HEK293 (cell line): ENCODE measurements at regions not wholly inside any gene's neighbourhood (a gene's known extent, or its start where the extent isn't known, plus 50 kb on each side); places are given as distances from the start of the nearest gene placed in this dataset.

Experiments used
- CTCF ChIA-PET: fragments of 350-600 bp; formaldehyde crosslinking; extraction: SDS; loops from one replicate; lab custom pipeline; 2021; ENCODE audit warnings: antibody characterized with exemption; lab: Yijun Ruan, JAX
- POLR2A ChIA-PET: fragments of 300-600 bp; formaldehyde crosslinking; extraction: SDS; loops from one replicate; lab custom pipeline; 2020; ENCODE audit warnings: antibody characterized with exemption, inconsistent platforms; lab: Yijun Ruan, JAX
- H3K27ac ChIP-seq: fragments of 200-500 bp; sonication (Bioruptor generic); 2 replicates; pipeline ENCODE4 v1.5.1; 2014; ENCODE audit warnings: low read depth, low read length, control low read depth, inconsistent platforms; ENCODE audit errors: extremely low read depth
- H3K36me3 ChIP-seq, 2 experiments: fragments of 200-500 bp in 1 of 2; sonication (Bioruptor generic) in 1 of 2; 1 replicate in 1 of 2; 2 replicates in 1 of 2; pipeline ENCODE4 v1.5.1; 2014 to 2017; ENCODE audit warnings: inconsistent platforms in 2 of 2, low read length in 2 of 2; ENCODE audit not compliant: control insufficient read depth in 2 of 2, insufficient read depth in 1 of 2
- H3K4me1 ChIP-seq: fragments of 200-500 bp; sonication (Bioruptor generic); 2 replicates; pipeline ENCODE4 v1.5.1; 2014; ENCODE audit warnings: mild to moderate bottlenecking, low read length, inconsistent platforms; ENCODE audit not compliant: control insufficient read depth, insufficient read depth
- H3K4me3 ChIP-seq: 2 replicates; pipeline ENCODE4 v1.5.1; 2011; ENCODE audit warnings: low read depth, mild to moderate bottlenecking, control low read depth, low read length, moderate library complexity
- H3K9me3 ChIP-seq: fragments of 200-500 bp; sonication (Bioruptor generic); 2 replicates; pipeline ENCODE4 v1.5.1; 2014; ENCODE audit warnings: low read depth, low read length, inconsistent platforms; ENCODE audit not compliant: control insufficient read depth, insufficient read depth
- HOXC10 ChIP-seq: sonication (generic); formaldehyde crosslinking; IDR thresholded peaks from 2 replicates; pipeline ENCODE4 v1.8.1; 2023; ENCODE audit warnings: mild to moderate bottlenecking, missing genetic modification reagents
- IKZF3 ChIP-seq: fragments of 450-650 bp; IDR thresholded peaks from 2 replicates; pipeline ENCODE4 v1.5.0; 2018; ENCODE audit warnings: missing biosample characterization, mild to moderate bottlenecking, missing genetic modification characterization, moderate library complexity
- RBAK ChIP-seq: fragments of 450-650 bp; formaldehyde crosslinking; IDR thresholded peaks from 2 replicates; pipeline ENCODE4 v1.5.1; 2016; ENCODE audit warnings: missing biosample characterization, missing genetic modification characterization
- SETDB1 ChIP-seq: IDR thresholded peaks from one replicate; pipeline ENCODE4 v1.6.1; 2017; ENCODE audit warnings: mild to moderate bottlenecking, low read length, moderate library complexity, mixed read lengths; ENCODE audit not compliant: insufficient read length
- TRIM28 ChIP-seq: IDR thresholded peaks from 2 replicates; pipeline ENCODE4 v1.6.1; 2011; ENCODE audit warnings: low read length, control low read depth, borderline replicate concordance
- ZBTB1 ChIP-seq: fragments of 450-650 bp; formaldehyde crosslinking; IDR thresholded peaks from 2 replicates; pipeline ENCODE4 v1.5.1; 2016; ENCODE audit warnings: missing biosample characterization, missing genetic modification characterization
- ZFHX2 ChIP-seq: fragments of 450-650 bp; formaldehyde crosslinking; conservative IDR thresholded peaks from 2 replicates; pipeline ENCODE4 v1.5.1; 2016; ENCODE audit warnings: missing biosample characterization, missing genetic modification characterization
- ZNF138 ChIP-seq: fragments of 450-650 bp; formaldehyde crosslinking; IDR thresholded peaks from 2 replicates; pipeline ENCODE4 v1.5.1; 2016; ENCODE audit warnings: missing biosample characterization, missing genetic modification characterization, borderline replicate concordance
- ZNF174 ChIP-seq: fragments of 450-650 bp; formaldehyde crosslinking; IDR thresholded peaks from 2 replicates; pipeline ENCODE4 v1.5.0; 2017; ENCODE audit warnings: missing biosample characterization, mild to moderate bottlenecking, missing genetic modification characterization
- ZNF175 ChIP-seq: fragments of 450-650 bp; formaldehyde crosslinking; IDR thresholded peaks from 2 replicates; pipeline ENCODE4 v1.5.1; 2016; ENCODE audit warnings: missing biosample characterization, missing genetic modification characterization
- ZNF221 ChIP-seq: fragments of 450-650 bp; formaldehyde crosslinking; IDR thresholded peaks from 2 replicates; pipeline ENCODE4 v1.5.1; 2017; ENCODE audit warnings: missing biosample characterization, missing genetic modification characterization, borderline replicate concordance
- ZNF302 ChIP-seq: fragments of 450-650 bp; formaldehyde crosslinking; IDR thresholded peaks from 2 replicates; pipeline ENCODE4 v1.5.1; 2016; ENCODE audit warnings: missing biosample characterization, missing genetic modification characterization, low read depth
- ZNF391 ChIP-seq: fragments of 450-650 bp; formaldehyde crosslinking; IDR thresholded peaks from 2 replicates; pipeline ENCODE4 v1.5.1; 2016; ENCODE audit warnings: low read depth, missing biosample characterization, missing genetic modification characterization, borderline replicate concordance
- ZNF394 ChIP-seq: fragments of 450-650 bp; formaldehyde crosslinking; IDR thresholded peaks from 2 replicates; pipeline ENCODE4 v1.5.1; 2016; ENCODE audit warnings: missing biosample characterization, missing genetic modification characterization, mild to moderate bottlenecking, moderate library complexity, borderline replicate concordance
- ZNF549 ChIP-seq: fragments of 450-650 bp; IDR thresholded peaks from 2 replicates; pipeline ENCODE4 v1.5.1; 2018; ENCODE audit warnings: missing biosample characterization, missing genetic modification characterization, mild to moderate bottlenecking, inconsistent platforms, moderate library complexity
- ZNF621 ChIP-seq: fragments of 450-650 bp; formaldehyde crosslinking; IDR thresholded peaks from 2 replicates; pipeline ENCODE4 v1.5.1; 2017; ENCODE audit warnings: missing biosample characterization, missing genetic modification characterization
- TF ChIP-seq, protein P1 (sequence below): fragments of 450-650 bp; formaldehyde crosslinking; IDR thresholded peaks from 2 replicates; pipeline ENCODE4 v1.5.1; 2016; ENCODE audit warnings: missing biosample characterization, missing genetic modification characterization
- TF ChIP-seq, protein P2 (sequence below): fragments of 450-650 bp; IDR thresholded peaks from 2 replicates; pipeline ENCODE4 v1.5.1; 2018; ENCODE audit warnings: missing biosample characterization, mild to moderate bottlenecking, missing genetic modification characterization
- TF ChIP-seq, protein P3 (sequence below): fragments of 450-650 bp; formaldehyde crosslinking; IDR thresholded peaks from 2 replicates; pipeline ENCODE4 v1.5.1; 2016; ENCODE audit warnings: missing biosample characterization, missing genetic modification characterization
- TF ChIP-seq, protein P4 (sequence below): fragments of 450-650 bp; formaldehyde crosslinking; IDR thresholded peaks from 2 replicates; pipeline ENCODE4 v1.5.1; 2017; ENCODE audit warnings: missing biosample characterization, missing genetic modification characterization
- TF ChIP-seq, protein P5 (sequence below): fragments of 450-650 bp; formaldehyde crosslinking; IDR thresholded peaks from 2 replicates; pipeline ENCODE4 v1.5.1; 2017; ENCODE audit warnings: missing biosample characterization, missing genetic modification characterization
- TF ChIP-seq, protein P6 (sequence below): fragments of 450-650 bp; formaldehyde crosslinking; IDR thresholded peaks from 2 replicates; pipeline ENCODE4 v1.5.1; 2016; ENCODE audit warnings: missing biosample characterization, missing genetic modification characterization

DNA sequence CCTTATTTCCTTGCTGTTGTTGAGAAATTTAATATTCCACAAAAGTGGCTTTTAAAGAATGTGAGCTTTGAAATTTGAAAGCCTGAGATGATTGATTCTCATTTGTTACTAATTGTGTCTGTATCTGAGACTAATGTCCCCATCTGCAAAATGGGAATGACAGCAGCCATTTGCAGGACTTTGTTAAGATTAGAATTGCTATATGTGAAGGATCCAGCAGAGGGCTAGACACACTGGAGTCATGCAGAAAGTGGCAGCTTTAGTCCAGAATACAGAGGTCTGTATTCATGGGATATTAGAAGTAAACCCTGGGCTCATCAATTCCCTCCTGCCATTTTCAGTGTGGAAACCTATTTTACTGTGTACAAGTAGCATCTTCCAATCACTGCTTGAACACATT, 296.5 kb upstream of the GYPC start:
- no peaks in the 10 kb centered on the region for H3K36me3 ChIP-seq
- POLR2A ChIA-PET, result no interaction called here
- no peaks in the 10 kb centered on the region for H3K9me3 ChIP-seq
- H3K4me3 ChIP-seq, result no peak overlapping the region
- CTCF ChIA-PET, result interaction anchor here (0.6 to 1.6 kb wide), 5 partner anchors 9 to 613 kb away, joined by 3 to 5 read pairs (median 4); no protein-coding TSS in a partner anchor
- no peak for TF ChIP-seq ZNF394
- TF ChIP-seq IKZF3 (tag by site-specific recombination), result no peak
- TF ChIP-seq RBAK (tag by site-specific recombination), result no peak
- TF ChIP-seq, protein P1, sequence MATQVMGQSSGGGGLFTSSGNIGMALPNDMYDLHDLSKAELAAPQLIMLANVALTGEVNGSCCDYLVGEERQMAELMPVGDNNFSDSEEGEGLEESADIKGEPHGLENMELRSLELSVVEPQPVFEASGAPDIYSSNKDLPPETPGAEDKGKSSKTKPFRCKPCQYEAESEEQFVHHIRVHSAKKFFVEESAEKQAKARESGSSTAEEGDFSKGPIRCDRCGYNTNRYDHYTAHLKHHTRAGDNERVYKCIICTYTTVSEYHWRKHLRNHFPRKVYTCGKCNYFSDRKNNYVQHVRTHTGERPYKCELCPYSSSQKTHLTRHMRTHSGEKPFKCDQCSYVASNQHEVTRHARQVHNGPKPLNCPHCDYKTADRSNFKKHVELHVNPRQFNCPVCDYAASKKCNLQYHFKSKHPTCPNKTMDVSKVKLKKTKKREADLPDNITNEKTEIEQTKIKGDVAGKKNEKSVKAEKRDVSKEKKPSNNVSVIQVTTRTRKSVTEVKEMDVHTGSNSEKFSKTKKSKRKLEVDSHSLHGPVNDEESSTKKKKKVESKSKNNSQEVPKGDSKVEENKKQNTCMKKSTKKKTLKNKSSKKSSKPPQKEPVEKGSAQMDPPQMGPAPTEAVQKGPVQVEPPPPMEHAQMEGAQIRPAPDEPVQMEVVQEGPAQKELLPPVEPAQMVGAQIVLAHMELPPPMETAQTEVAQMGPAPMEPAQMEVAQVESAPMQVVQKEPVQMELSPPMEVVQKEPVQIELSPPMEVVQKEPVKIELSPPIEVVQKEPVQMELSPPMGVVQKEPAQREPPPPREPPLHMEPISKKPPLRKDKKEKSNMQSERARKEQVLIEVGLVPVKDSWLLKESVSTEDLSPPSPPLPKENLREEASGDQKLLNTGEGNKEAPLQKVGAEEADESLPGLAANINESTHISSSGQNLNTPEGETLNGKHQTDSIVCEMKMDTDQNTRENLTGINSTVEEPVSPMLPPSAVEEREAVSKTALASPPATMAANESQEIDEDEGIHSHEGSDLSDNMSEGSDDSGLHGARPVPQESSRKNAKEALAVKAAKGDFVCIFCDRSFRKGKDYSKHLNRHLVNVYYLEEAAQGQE (tag by site-specific recombination), result no peak
- TF ChIP-seq, protein P2, sequence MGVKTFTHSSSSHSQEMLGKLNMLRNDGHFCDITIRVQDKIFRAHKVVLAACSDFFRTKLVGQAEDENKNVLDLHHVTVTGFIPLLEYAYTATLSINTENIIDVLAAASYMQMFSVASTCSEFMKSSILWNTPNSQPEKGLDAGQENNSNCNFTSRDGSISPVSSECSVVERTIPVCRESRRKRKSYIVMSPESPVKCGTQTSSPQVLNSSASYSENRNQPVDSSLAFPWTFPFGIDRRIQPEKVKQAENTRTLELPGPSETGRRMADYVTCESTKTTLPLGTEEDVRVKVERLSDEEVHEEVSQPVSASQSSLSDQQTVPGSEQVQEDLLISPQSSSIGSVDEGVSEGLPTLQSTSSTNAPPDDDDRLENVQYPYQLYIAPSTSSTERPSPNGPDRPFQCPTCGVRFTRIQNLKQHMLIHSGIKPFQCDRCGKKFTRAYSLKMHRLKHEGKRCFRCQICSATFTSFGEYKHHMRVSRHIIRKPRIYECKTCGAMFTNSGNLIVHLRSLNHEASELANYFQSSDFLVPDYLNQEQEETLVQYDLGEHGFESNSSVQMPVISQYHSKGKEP, result no peak
- no peak for TF ChIP-seq TRIM28
- TF ChIP-seq SETDB1, result no peak
- no peak for TF ChIP-seq ZFHX2 (tag by site-specific recombination)
- TF ChIP-seq, protein P3, sequence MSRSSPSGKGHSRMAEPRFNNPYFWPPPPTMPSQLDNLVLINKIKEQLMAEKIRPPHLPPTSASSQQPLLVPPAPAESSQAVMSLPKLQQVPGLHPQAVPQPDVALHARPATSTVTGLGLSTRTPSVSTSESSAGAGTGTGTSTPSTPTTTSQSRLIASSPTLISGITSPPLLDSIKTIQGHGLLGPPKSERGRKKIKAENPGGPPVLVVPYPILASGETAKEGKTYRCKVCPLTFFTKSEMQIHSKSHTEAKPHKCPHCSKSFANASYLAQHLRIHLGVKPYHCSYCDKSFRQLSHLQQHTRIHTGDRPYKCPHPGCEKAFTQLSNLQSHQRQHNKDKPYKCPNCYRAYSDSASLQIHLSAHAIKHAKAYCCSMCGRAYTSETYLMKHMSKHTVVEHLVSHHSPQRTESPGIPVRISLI (tag by site-specific recombination), result no peak
- TF ChIP-seq ZNF221 (tag by site-specific recombination), result no peak
- no peak for TF ChIP-seq ZNF302
- TF ChIP-seq ZNF174 (tag by site-specific recombination), result no peak
- no peaks in the 10 kb centered on the region for H3K4me1 ChIP-seq
- no peak overlapping the region for H3K27ac ChIP-seq

DNA sequence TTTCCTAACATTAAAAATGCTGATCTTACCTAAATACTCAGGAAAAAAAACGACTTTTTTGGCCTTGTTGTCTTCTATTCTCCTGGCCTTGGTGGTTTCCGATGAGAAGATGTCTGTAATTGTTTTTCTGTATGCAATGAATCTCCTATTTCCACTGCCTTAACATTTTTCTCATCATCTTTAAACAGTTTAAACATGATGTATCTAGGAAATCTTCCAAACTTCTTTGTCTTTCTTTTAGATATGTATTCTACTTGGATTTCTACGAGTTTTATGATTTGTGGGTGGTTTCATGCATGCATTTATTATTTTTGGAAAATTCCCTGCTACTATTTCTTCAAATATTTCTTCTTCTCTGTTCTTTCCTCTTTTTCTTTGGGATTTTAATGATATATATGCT, 288.6 kb upstream of the GYPC start:
- POLR2A ChIA-PET, result no interaction called here

More for the DNA sequence above, 288.6 kb upstream of the GYPC start:
- no peaks in the 10 kb centered on the region for H3K36me3 ChIP-seq
- H3K4me3 ChIP-seq, result no peak overlapping the region
- no peak for TF ChIP-seq ZBTB1 (tag by site-specific recombination)
- TF ChIP-seq, protein P4, sequence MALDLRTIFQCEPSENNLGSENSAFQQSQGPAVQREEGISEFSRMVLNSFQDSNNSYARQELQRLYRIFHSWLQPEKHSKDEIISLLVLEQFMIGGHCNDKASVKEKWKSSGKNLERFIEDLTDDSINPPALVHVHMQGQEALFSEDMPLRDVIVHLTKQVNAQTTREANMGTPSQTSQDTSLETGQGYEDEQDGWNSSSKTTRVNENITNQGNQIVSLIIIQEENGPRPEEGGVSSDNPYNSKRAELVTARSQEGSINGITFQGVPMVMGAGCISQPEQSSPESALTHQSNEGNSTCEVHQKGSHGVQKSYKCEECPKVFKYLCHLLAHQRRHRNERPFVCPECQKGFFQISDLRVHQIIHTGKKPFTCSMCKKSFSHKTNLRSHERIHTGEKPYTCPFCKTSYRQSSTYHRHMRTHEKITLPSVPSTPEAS (tag by site-specific recombination), result no peak
- no peak for TF ChIP-seq HOXC10 (CRISPR knock-in tag)
- no peak for TF ChIP-seq ZNF621
- TF ChIP-seq ZNF549 (tag by site-specific recombination), result no peak
- TF ChIP-seq, protein P5, sequence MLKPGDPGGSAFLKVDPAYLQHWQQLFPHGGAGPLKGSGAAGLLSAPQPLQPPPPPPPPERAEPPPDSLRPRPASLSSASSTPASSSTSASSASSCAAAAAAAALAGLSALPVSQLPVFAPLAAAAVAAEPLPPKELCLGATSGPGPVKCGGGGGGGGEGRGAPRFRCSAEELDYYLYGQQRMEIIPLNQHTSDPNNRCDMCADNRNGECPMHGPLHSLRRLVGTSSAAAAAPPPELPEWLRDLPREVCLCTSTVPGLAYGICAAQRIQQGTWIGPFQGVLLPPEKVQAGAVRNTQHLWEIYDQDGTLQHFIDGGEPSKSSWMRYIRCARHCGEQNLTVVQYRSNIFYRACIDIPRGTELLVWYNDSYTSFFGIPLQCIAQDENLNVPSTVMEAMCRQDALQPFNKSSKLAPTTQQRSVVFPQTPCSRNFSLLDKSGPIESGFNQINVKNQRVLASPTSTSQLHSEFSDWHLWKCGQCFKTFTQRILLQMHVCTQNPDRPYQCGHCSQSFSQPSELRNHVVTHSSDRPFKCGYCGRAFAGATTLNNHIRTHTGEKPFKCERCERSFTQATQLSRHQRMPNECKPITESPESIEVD (tag by site-specific recombination), result no peak
- TF ChIP-seq, protein P6, sequence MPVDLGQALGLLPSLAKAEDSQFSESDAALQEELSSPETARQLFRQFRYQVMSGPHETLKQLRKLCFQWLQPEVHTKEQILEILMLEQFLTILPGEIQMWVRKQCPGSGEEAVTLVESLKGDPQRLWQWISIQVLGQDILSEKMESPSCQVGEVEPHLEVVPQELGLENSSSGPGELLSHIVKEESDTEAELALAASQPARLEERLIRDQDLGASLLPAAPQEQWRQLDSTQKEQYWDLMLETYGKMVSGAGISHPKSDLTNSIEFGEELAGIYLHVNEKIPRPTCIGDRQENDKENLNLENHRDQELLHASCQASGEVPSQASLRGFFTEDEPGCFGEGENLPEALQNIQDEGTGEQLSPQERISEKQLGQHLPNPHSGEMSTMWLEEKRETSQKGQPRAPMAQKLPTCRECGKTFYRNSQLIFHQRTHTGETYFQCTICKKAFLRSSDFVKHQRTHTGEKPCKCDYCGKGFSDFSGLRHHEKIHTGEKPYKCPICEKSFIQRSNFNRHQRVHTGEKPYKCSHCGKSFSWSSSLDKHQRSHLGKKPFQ (tag by site-specific recombination), result no peak
- TF ChIP-seq ZNF391 (tag by site-specific recombination), result no peak
- TF ChIP-seq ZNF175 (tag by site-specific recombination), result no peak
- TF ChIP-seq ZNF138, result no peak
- no peaks in the 10 kb centered on the region for H3K4me1 ChIP-seq
- no peak overlapping the region for H3K27ac ChIP-seq
- CTCF ChIA-PET, result no interaction called here
- no peaks in the 10 kb centered on the region for H3K9me3 ChIP-seq
